ENCODE measurements at regions not wholly inside any gene's neighbourhood (a gene's known extent, or its start where the extent isn't known, plus 50 kb on each side); places are given as distances from the start of the nearest gene placed in this dataset.

GRCh38 chr10:28971764-28972163 is 294.4 kb downstream of the BAMBI start:
- no peak for TF ChIP-seq CTCF (IDR thresholded peaks at IDR 0.05)
- TF ChIP-seq POLR2A (IDR thresholded peaks at IDR 0.05), result no peak
